GM12878 (cell line): ENCODE measurements at regions not wholly inside any gene's neighbourhood (a gene's known extent, or its start where the extent isn't known, plus 50 kb on each side); places are given as distances from the start of the nearest gene placed in this dataset.

Experiments used
- ATF3 ChIP-seq: IDR thresholded peaks from 2 replicates; pipeline ENCODE4 v1.6.1; 2011; ENCODE audit warnings: low read depth, mild to moderate bottlenecking, low read length, moderate library complexity, borderline replicate concordance; ENCODE audit errors: extremely low read depth
- CHD1 ChIP-seq: IDR thresholded peaks from 2 replicates; pipeline ENCODE4 v1.6.1; 2012; ENCODE audit warnings: low read depth, low read length, improper control_type of control experiment
- E2F4 ChIP-seq: IDR thresholded peaks from 2 replicates; pipeline ENCODE4 v1.6.1; 2012; ENCODE audit warnings: low read depth, low read length, improper control_type of control experiment
- IRF4 ChIP-seq: IDR thresholded peaks from 2 replicates; pipeline ENCODE4 v1.6.1; 2011; ENCODE audit warnings: low read depth, low read length
- KAT2A ChIP-seq: conservative IDR thresholded peaks from 2 replicates; pipeline ENCODE4 v1.6.1; 2011; ENCODE audit warnings: low read depth, low read length; ENCODE audit not compliant: control insufficient read depth
- PRDM15 ChIP-seq: fragments of 450-650 bp; formaldehyde crosslinking; IDR thresholded peaks from 2 replicates; pipeline ENCODE4 v1.4.0; 2020; ENCODE audit warnings: mild to moderate bottlenecking, moderate library complexity
- SPI1 ChIP-seq: IDR thresholded peaks from 2 replicates; pipeline ENCODE4 v1.6.1; 2011; ENCODE audit warnings: low read depth, mild to moderate bottlenecking, low read length, moderate library complexity, borderline replicate concordance; ENCODE audit not compliant: insufficient read depth
- SREBF1 ChIP-seq: IDR thresholded peaks from 2 replicates; pipeline ENCODE4 v1.6.1; 2012; ENCODE audit warnings: mild to moderate bottlenecking, low read length
- STAT3 ChIP-seq: IDR thresholded peaks from 2 replicates; pipeline ENCODE4 v1.6.1; 2011; ENCODE audit warnings: low read depth, low read length, improper control_type of control experiment
- ZNF24 ChIP-seq: fragments of 450-650 bp; IDR thresholded peaks from 2 replicates; pipeline ENCODE4 v1.6.1; 2017; ENCODE audit warnings: antibody characterized with exemption, mild to moderate bottlenecking
- TF ChIP-seq, protein P1 (sequence below): fragments of 450-650 bp; IDR thresholded peaks from 2 replicates; pipeline ENCODE4 v1.6.1; 2017; ENCODE audit warnings: borderline replicate concordance

DNA sequence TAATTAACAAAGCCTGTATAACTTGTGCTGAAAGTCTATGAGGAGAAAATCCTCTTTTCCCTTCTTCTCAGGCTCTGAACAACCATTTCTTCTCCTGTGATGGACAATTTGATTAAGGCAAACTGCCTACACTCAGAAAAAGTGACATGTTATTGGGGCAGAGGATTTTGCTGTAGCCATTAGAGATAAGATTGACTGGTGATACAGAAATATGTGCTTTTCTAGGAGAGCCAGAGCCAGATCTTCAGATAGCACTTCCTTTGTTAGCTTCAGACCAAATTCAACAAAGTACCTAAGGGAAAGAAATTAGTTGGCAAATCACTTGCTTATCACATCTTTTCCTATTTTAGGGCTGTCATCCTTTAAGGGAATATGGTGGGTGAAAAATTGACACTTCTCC, 259.9 kb downstream of the ARPP21 start (continued):
- TF ChIP-seq, protein P1, sequence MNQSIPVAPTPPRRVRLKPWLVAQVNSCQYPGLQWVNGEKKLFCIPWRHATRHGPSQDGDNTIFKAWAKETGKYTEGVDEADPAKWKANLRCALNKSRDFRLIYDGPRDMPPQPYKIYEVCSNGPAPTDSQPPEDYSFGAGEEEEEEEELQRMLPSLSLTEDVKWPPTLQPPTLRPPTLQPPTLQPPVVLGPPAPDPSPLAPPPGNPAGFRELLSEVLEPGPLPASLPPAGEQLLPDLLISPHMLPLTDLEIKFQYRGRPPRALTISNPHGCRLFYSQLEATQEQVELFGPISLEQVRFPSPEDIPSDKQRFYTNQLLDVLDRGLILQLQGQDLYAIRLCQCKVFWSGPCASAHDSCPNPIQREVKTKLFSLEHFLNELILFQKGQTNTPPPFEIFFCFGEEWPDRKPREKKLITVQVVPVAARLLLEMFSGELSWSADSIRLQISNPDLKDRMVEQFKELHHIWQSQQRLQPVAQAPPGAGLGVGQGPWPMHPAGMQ: no peak
- TF ChIP-seq ATF3 (no peak), CHD1 (no peak), SPI1 (no peak), PRDM15 (CRISPR knock-in tag) (no peak), E2F4 (no peak), IRF4 (no peak), ZNF24 (no peak), SREBF1 (no peak), STAT3 (no peak), KAT2A (no peak)
